ENCODE measurements at regions not wholly inside any gene's neighbourhood (a gene's known extent, or its start where the extent isn't known, plus 50 kb on each side); places are given as distances from the start of the nearest gene placed in this dataset.

DNA sequence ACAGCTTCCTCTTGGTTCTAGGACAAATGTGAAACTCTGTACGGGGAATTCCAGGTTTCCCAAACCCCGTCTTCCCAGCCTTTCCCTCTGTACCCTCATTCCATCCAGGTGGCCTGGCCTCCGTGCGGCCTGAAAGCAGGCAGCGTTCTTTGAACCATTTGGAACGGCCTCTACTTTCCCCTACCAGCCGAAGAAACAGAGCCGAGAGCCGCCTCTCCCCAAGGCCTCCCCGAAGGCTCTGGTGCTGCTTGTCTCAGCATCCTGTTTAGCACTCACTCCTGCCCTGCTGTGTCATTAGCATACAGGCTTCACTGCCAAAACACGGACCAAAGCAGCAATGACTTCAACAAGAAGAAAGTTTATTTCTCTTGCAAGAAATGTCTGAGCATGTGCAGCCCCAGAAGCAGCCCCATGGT is 137.7 kb downstream of the HSD17B3 start:
- TF ChIP-seq POLR2AphosphoS5 (IDR thresholded peaks at IDR 0.05; ENCODE audit: low read depth, low read length) (no peak), TAF1 (IDR thresholded peaks at IDR 0.05; ENCODE audit: borderline replicate concordance, low read depth, low read length) (no peak)
